ENCODE measurements at regions not wholly inside any gene's neighbourhood (a gene's known extent, or its start where the extent isn't known, plus 50 kb on each side); places are given as distances from the start of the nearest gene placed in this dataset.

DNA sequence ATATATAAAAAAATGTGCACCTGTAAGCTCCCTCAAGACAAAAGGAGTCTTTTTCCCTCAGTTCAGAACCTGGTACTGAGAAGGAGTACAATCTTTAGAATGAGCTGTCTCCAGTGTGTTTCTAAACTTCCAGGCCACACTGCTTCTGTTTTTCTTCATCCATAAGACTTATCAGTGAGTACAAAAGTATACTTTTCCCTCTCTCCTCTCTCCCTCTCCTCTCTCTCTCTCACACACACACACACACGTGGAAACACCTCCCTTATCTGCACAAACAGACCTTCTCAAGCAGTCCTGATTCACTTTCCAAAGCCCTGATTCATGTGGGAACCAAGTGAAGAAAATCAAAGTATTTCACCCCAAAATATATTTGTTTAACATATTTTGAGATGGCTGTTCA is 220.7 kb upstream of the UBASH3B start (continued):
- TF ChIP-seq, protein P1, sequence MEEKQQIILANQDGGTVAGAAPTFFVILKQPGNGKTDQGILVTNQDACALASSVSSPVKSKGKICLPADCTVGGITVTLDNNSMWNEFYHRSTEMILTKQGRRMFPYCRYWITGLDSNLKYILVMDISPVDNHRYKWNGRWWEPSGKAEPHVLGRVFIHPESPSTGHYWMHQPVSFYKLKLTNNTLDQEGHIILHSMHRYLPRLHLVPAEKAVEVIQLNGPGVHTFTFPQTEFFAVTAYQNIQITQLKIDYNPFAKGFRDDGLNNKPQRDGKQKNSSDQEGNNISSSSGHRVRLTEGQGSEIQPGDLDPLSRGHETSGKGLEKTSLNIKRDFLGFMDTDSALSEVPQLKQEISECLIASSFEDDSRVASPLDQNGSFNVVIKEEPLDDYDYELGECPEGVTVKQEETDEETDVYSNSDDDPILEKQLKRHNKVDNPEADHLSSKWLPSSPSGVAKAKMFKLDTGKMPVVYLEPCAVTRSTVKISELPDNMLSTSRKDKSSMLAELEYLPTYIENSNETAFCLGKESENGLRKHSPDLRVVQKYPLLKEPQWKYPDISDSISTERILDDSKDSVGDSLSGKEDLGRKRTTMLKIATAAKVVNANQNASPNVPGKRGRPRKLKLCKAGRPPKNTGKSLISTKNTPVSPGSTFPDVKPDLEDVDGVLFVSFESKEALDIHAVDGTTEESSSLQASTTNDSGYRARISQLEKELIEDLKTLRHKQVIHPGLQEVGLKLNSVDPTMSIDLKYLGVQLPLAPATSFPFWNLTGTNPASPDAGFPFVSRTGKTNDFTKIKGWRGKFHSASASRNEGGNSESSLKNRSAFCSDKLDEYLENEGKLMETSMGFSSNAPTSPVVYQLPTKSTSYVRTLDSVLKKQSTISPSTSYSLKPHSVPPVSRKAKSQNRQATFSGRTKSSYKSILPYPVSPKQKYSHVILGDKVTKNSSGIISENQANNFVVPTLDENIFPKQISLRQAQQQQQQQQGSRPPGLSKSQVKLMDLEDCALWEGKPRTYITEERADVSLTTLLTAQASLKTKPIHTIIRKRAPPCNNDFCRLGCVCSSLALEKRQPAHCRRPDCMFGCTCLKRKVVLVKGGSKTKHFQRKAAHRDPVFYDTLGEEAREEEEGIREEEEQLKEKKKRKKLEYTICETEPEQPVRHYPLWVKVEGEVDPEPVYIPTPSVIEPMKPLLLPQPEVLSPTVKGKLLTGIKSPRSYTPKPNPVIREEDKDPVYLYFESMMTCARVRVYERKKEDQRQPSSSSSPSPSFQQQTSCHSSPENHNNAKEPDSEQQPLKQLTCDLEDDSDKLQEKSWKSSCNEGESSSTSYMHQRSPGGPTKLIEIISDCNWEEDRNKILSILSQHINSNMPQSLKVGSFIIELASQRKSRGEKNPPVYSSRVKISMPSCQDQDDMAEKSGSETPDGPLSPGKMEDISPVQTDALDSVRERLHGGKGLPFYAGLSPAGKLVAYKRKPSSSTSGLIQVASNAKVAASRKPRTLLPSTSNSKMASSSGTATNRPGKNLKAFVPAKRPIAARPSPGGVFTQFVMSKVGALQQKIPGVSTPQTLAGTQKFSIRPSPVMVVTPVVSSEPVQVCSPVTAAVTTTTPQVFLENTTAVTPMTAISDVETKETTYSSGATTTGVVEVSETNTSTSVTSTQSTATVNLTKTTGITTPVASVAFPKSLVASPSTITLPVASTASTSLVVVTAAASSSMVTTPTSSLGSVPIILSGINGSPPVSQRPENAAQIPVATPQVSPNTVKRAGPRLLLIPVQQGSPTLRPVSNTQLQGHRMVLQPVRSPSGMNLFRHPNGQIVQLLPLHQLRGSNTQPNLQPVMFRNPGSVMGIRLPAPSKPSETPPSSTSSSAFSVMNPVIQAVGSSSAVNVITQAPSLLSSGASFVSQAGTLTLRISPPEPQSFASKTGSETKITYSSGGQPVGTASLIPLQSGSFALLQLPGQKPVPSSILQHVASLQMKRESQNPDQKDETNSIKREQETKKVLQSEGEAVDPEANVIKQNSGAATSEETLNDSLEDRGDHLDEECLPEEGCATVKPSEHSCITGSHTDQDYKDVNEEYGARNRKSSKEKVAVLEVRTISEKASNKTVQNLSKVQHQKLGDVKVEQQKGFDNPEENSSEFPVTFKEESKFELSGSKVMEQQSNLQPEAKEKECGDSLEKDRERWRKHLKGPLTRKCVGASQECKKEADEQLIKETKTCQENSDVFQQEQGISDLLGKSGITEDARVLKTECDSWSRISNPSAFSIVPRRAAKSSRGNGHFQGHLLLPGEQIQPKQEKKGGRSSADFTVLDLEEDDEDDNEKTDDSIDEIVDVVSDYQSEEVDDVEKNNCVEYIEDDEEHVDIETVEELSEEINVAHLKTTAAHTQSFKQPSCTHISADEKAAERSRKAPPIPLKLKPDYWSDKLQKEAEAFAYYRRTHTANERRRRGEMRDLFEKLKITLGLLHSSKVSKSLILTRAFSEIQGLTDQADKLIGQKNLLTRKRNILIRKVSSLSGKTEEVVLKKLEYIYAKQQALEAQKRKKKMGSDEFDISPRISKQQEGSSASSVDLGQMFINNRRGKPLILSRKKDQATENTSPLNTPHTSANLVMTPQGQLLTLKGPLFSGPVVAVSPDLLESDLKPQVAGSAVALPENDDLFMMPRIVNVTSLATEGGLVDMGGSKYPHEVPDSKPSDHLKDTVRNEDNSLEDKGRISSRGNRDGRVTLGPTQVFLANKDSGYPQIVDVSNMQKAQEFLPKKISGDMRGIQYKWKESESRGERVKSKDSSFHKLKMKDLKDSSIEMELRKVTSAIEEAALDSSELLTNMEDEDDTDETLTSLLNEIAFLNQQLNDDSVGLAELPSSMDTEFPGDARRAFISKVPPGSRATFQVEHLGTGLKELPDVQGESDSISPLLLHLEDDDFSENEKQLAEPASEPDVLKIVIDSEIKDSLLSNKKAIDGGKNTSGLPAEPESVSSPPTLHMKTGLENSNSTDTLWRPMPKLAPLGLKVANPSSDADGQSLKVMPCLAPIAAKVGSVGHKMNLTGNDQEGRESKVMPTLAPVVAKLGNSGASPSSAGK (IDR thresholded peaks at IDR 0.05) = no peak
- no peak for TF ChIP-seq TFAM (CRISPR knock-in tag; conservative IDR thresholded peaks at IDR 0.05)

Measured in K562 (cell line).